IPS-NIHi7 (cell line): ENCODE measurements at regions not wholly inside any gene's neighbourhood (a gene's known extent, or its start where the extent isn't known, plus 50 kb on each side); places are given as distances from the start of the nearest gene placed in this dataset.
"Not testable (repeated sequence)": the region's sequence is repeated elsewhere in the genome, so short reads cannot be mapped to it uniquely, and the experiment has no call there.

Experiments used
- DNase-seq: peaks from one replicate; pipeline ENCODE4 v3.0.0; 2012; ENCODE audit warnings: mixed read lengths; ENCODE audit errors: extremely low spot score

- no peak for DNase-seq
Measured at GRCh38 chr5:82426464-82427154, 148.5 kb upstream of the RPS23 start.

- DNase-seq, result no peak
Measured at GRCh38 chr5:82425591-82425990, 147.4 kb upstream of the RPS23 start.

GRCh38 chr5:82424211-82424610 is 146.1 kb upstream of the RPS23 start:
- no peak for DNase-seq

GRCh38 chr5:82422751-82423181 is 144.6 kb upstream of the RPS23 start:
- DNase-seq, result no peak

- DNase-seq, result no peak
Measured at GRCh38 chr5:82422001-82422740, 144.0 kb upstream of the RPS23 start.

- DNase-seq, result no peak
Measured at GRCh38 chr5:82421119-82421518, 143.0 kb upstream of the RPS23 start.

GRCh38 chr5:82420524-82420923 is 142.4 kb upstream of the RPS23 start:
- DNase-seq, result not testable (repeated sequence)

GRCh38 chr5:82419559-82420332 is 141.6 kb upstream of the RPS23 start:
- DNase-seq, result peak; percentile 22

GRCh38 chr5:82418608-82418950 is 140.4 kb upstream of the RPS23 start:
- DNase-seq, result no peak

- no peak for DNase-seq
Measured at GRCh38 chr5:82417776-82418607, 139.8 kb upstream of the RPS23 start.

- DNase-seq, result peak; percentile 29
Measured at GRCh38 chr5:82416512-82416911, 138.4 kb upstream of the RPS23 start.

GRCh38 chr5:82414041-82414388 is 135.9 kb upstream of the RPS23 start:
- no peak for DNase-seq

GRCh38 chr5:82413302-82414040 is 135.3 kb upstream of the RPS23 start:
- no peak for DNase-seq

GRCh38 chr5:82408033-82408432 is 129.9 kb upstream of the RPS23 start:
- no peak for DNase-seq

- DNase-seq, result peak; percentile 22
Measured at GRCh38 chr5:82406205-82406773, 128.1 kb upstream of the RPS23 start.

GRCh38 chr5:82405618-82406204 is 127.6 kb upstream of the RPS23 start:
- no peak for DNase-seq

GRCh38 chr5:82405161-82405560 is 127.0 kb upstream of the RPS23 start:
- DNase-seq, result no peak

GRCh38 chr5:82404382-82404945 is 126.3 kb upstream of the RPS23 start:
- DNase-seq, result no peak

- no peak for DNase-seq
Measured at GRCh38 chr5:82403724-82404123, 125.6 kb upstream of the RPS23 start.

GRCh38 chr5:82403026-82403425 is 124.9 kb upstream of the RPS23 start:
- DNase-seq, result no peak
